A549 (cell line): ENCODE measurements at regions not wholly inside any gene's neighbourhood (a gene's known extent, or its start where the extent isn't known, plus 50 kb on each side); places are given as distances from the start of the nearest gene placed in this dataset.
"Not testable (repeated sequence)": the region's sequence is repeated elsewhere in the genome, so short reads cannot be mapped to it uniquely, and the experiment has no call there.

Source experiments
- ATAC-seq, 2 experiments: fragments of 200-7000 bp in 1 of 2; fragments of >200 bp in 1 of 2; cut with Nextera tagmentation in 1 of 2; cut with Tn5 transposase in 1 of 2; 3 replicates each; pipeline versions ENCODE4 v1.8.0 to v1.9.1; 2018 to 2020; ENCODE audit warnings: mild to moderate bottlenecking in 1 of 2, moderate library complexity in 1 of 2
- CTCF ChIA-PET: fragments of 300-600 bp; sonication (Branson Sonifier 250); formaldehyde crosslinking; extraction: SDS; loops from one replicate; lab custom pipeline; 2021; ENCODE audit warnings: antibody characterized with exemption, inconsistent platforms; lab: Yijun Ruan, JAX
- POLR2A ChIA-PET: fragments of 350-600 bp; formaldehyde crosslinking; extraction: SDS; loops from one replicate; lab custom pipeline; 2021; ENCODE audit warnings: antibody characterized with exemption, inconsistent platforms; lab: Yijun Ruan, JAX
- DNase-seq, 2 experiments: peaks; one replicate each; pipeline versions ENCODE4 v3.0.0 to v3.0.0-alpha.2; 2011 to 2016; ENCODE audit warnings: low read depth in 1 of 2, low spot score in 1 of 2
- FAIRE-seq: peaks from 2 replicates; lab custom pipeline; 2011; peaks lifted over from hg19 to GRCh38; lab: Jason Lieb, UNC
- H3K27ac ChIP-seq, 2 experiments: fragments of >200 bp; sonication (Bioruptor Twin); formaldehyde crosslinking; 3 replicates each; pipeline ENCODE4 v1.5.1; 2016 to 2017
- H3K4me1 ChIP-seq: fragments of >200 bp; sonication (Bioruptor Twin); formaldehyde crosslinking; 3 replicates; pipeline ENCODE4 v1.6.1; 2016
- H3K4me2 ChIP-seq: fragments of >200 bp; sonication (Bioruptor Twin); formaldehyde crosslinking; 3 replicates; pipeline ENCODE4 v1.6.1; 2016
- H3K4me3 ChIP-seq: fragments of >200 bp; sonication (Bioruptor Twin); formaldehyde crosslinking; 3 replicates; pipeline ENCODE4 v1.5.1; 2016
- H3K9me3 ChIP-seq: fragments of >200 bp; sonication (Bioruptor Twin); formaldehyde crosslinking; 3 replicates; pipeline ENCODE4 v1.6.1; 2016
- E2F6 ChIP-seq: IDR thresholded peaks from 2 replicates; pipeline ENCODE4 v1.6.1; 2012; ENCODE audit warnings: low read depth, borderline replicate concordance
- MAFK ChIP-seq: fragments of 450-650 bp; IDR thresholded peaks from 2 replicates; pipeline ENCODE4 v1.6.1; 2014; ENCODE audit not compliant: partially characterized antibody
- MAX ChIP-seq: IDR thresholded peaks from 2 replicates; pipeline ENCODE4 v1.6.1; 2012
- WGBS: methylation state at CpG from one replicate; pipeline ENCODE4 v1.1.6; 2017; ENCODE audit errors: missing lambda C conversion rate; 5-methylcytosine and 5-hydroxymethylcytosine counted together

- FAIRE-seq, POLR2A ChIA-PET, DNase-seq, CTCF ChIA-PET, H3K4me3 ChIP-seq, H3K9me3 ChIP-seq, ATAC-seq: not testable (repeated sequence)
- Histone ChIP-seq H3K27ac (peak overlapping the region in 1 of 2 experiments; percentile 52; a peak in 1 of 6 replicates), H3K4me2 (peak overlapping the region; percentile 71), H3K4me1 (peaks cover 11% of the 10 kb centered on the region; the same call in 2 of the 3 replicates)
- 43% methylated on average over 1 of the region's 1 CpG for WGBS
Observed at GRCh38 chr9:41075671-41076070, 52.8 kb downstream of the FOXD4L6 start.

GRCh38 chr9:41074356-41074942, 54.0 kb downstream of the FOXD4L6 start:
- Histone ChIP-seq H3K4me2 (peak overlapping the region; percentile 71), H3K4me1 (peaks cover 11% of the 10 kb centered on the region; the same call in 2 of the 3 replicates), H3K4me3 (peak overlapping the region; percentile 60), H3K27ac (peak overlapping the region; percentile 52 to 80; a peak in 4 of 6 replicates)
- H3K9me3 ChIP-seq, CTCF ChIA-PET, FAIRE-seq, POLR2A ChIA-PET: not testable (repeated sequence)
- WGBS: 3% methylated on average over 48 of the region's 63 CpGs
- ATAC-seq (peak; percentile 82 to 88), DNase-seq (peak; percentile 6 to 25)

- WGBS: 57% methylated on average over 39 of the region's 39 CpGs
- DNase-seq, FAIRE-seq, POLR2A ChIA-PET, H3K9me3 ChIP-seq, CTCF ChIA-PET: not testable (repeated sequence)
- TF ChIP-seq E2F6: 0 out of 2 replicates have a peak, but pooled peaks have one; percentile 21
- TF ChIP-seq MAX: 0 out of 2 replicates have a peak, but pooled peaks have one; percentile 14
- H3K4me2 ChIP-seq: peak overlapping the region; percentile 71
- peak overlapping the region; percentile 60 for H3K4me3 ChIP-seq
- peak; percentile 9 to 31; a peak in 4 of 6 replicates for ATAC-seq
- peak overlapping the region; percentile 52 to 80; a peak in 3 of 6 replicates for H3K27ac ChIP-seq
- peaks cover 11% of the 10 kb centered on the region; the same call in 2 of the 3 replicates for H3K4me1 ChIP-seq
Observed at GRCh38 chr9:41073471-41074243, 54.8 kb downstream of the FOXD4L6 start.

GRCh38 chr9:41064125-41064795, 64.2 kb downstream of the FOXD4L6 start:
- CTCF ChIA-PET, H3K4me1 ChIP-seq, H3K27ac ChIP-seq, DNase-seq, H3K4me2 ChIP-seq, H3K9me3 ChIP-seq, FAIRE-seq, POLR2A ChIA-PET, H3K4me3 ChIP-seq: not testable (repeated sequence)
- peak; percentile 30 for TF ChIP-seq MAFK
- WGBS: 49% methylated on average over 8 of the region's 8 CpGs
- ATAC-seq: peak; percentile 22 to 47; a peak in 3 of 6 replicates

GRCh38 chr9:41063243-41063642, 65.2 kb downstream of the FOXD4L6 start:
- H3K4me2 ChIP-seq, H3K27ac ChIP-seq, FAIRE-seq, POLR2A ChIA-PET, CTCF ChIA-PET, ATAC-seq, DNase-seq, H3K4me3 ChIP-seq, H3K9me3 ChIP-seq, H3K4me1 ChIP-seq: not testable (repeated sequence)
- WGBS: 85% methylated on average over 5 of the region's 5 CpGs

GRCh38 chr9:41059603-41060002, 68.9 kb downstream of the FOXD4L6 start:
- POLR2A ChIA-PET, FAIRE-seq, H3K9me3 ChIP-seq, H3K27ac ChIP-seq, H3K4me2 ChIP-seq, H3K4me3 ChIP-seq, H3K4me1 ChIP-seq, CTCF ChIA-PET, DNase-seq, ATAC-seq: not testable (repeated sequence)
- WGBS: 61% methylated on average over 1 of the region's 1 CpG

- DNase-seq, FAIRE-seq, H3K4me3 ChIP-seq, H3K9me3 ChIP-seq, H3K4me1 ChIP-seq, H3K4me2 ChIP-seq, CTCF ChIA-PET, ATAC-seq, H3K27ac ChIP-seq, POLR2A ChIA-PET: not testable (repeated sequence)
- WGBS: 42% methylated on average over 4 of the region's 4 CpGs
Observed at GRCh38 chr9:41053666-41054363, 74.7 kb downstream of the FOXD4L6 start.

GRCh38 chr9:41048672-41049071, 79.8 kb downstream of the FOXD4L6 start:
- H3K4me2 ChIP-seq, H3K27ac ChIP-seq, H3K9me3 ChIP-seq, H3K4me3 ChIP-seq, ATAC-seq, DNase-seq, POLR2A ChIA-PET, H3K4me1 ChIP-seq, FAIRE-seq, CTCF ChIA-PET: not testable (repeated sequence)
- 85% methylated on average over 2 of the region's 2 CpGs for WGBS

GRCh38 chr9:41047792-41048191, 80.7 kb downstream of the FOXD4L6 start:
- POLR2A ChIA-PET, FAIRE-seq, DNase-seq, CTCF ChIA-PET, H3K4me2 ChIP-seq, H3K4me3 ChIP-seq, H3K27ac ChIP-seq, H3K9me3 ChIP-seq, H3K4me1 ChIP-seq, ATAC-seq: not testable (repeated sequence)
